Ascending aorta (tissue), 2 donors: ENCODE measurements at regions not wholly inside any gene's neighbourhood (a gene's known extent, or its start where the extent isn't known, plus 50 kb on each side); places are given as distances from the start of the nearest gene placed in this dataset.

Experiments used
- DNase-seq, 2 donors: peaks; one replicate each; pipeline ENCODE4 v3.0.0-alpha.2; 2019; ENCODE audit warnings: low spot score in 2 of 2
- H3K27ac ChIP-seq, 2 donors: fragments of 200-600 bp; sonication (generic); one replicate each; pipeline ENCODE4 v1.5.1; 2016 to 2017; ENCODE audit warnings: mild to moderate bottlenecking in 1 of 2
- H3K27me3 ChIP-seq: fragments of 200-600 bp; sonication (generic); one replicate; pipeline ENCODE4 v1.5.1; 2017
- H3K36me3 ChIP-seq, 2 donors: fragments of 200-600 bp; sonication (generic); one replicate each; pipeline ENCODE4 v1.5.1; 2016
- H3K4me1 ChIP-seq, 2 donors: fragments of 200-600 bp; sonication (generic); one replicate each; pipeline ENCODE4 v1.5.1; 2016 to 2017; ENCODE audit warnings: mild to moderate bottlenecking in 1 of 2
- H3K4me3 ChIP-seq, 2 donors: fragments of 200-600 bp; sonication (generic); one replicate each; pipeline ENCODE4 v1.5.1; 2016 to 2017; ENCODE audit warnings: mild to moderate bottlenecking in 1 of 2
- H3K9me3 ChIP-seq, 2 donors: fragments of 200-600 bp; sonication (generic); one replicate each; pipeline ENCODE4 v1.5.1; 2016
- CTCF ChIP-seq, 3 experiments: fragments of 200-600 bp in 2 of 3; fragments of 450-650 bp in 1 of 3; sonication (generic) in 2 of 3; IDR thresholded peaks; one replicate each; pipeline ENCODE4 v1.5.1; 2016 to 2019; ENCODE audit warnings: antibody characterized with exemption in 3 of 3, mild to moderate bottlenecking in 1 of 3, moderate library complexity in 1 of 3
- intact Hi-C: fragments of 100-400 bp; cut with DNase I; formaldehyde crosslinking; loops from one replicate; pipeline ENCODE4 v1.15.1; 2023

GRCh38 chr2:150542172-150542571, 54.7 kb upstream of the RND3 start:
- intact Hi-C loops: no loop called here
- Histone ChIP-seq H3K27me3 (no peaks in the 10 kb centered on the region), H3K4me1 (no peaks in the 10 kb centered on the region), H3K36me3 (no peaks in the 10 kb centered on the region), H3K27ac (no peak overlapping the region), H3K4me3 (no peak overlapping the region), H3K9me3 (no peaks in the 10 kb centered on the region)
- TF ChIP-seq CTCF (IDR thresholded peaks at IDR 0.05): no peak
- no peak for DNase-seq

DNA sequence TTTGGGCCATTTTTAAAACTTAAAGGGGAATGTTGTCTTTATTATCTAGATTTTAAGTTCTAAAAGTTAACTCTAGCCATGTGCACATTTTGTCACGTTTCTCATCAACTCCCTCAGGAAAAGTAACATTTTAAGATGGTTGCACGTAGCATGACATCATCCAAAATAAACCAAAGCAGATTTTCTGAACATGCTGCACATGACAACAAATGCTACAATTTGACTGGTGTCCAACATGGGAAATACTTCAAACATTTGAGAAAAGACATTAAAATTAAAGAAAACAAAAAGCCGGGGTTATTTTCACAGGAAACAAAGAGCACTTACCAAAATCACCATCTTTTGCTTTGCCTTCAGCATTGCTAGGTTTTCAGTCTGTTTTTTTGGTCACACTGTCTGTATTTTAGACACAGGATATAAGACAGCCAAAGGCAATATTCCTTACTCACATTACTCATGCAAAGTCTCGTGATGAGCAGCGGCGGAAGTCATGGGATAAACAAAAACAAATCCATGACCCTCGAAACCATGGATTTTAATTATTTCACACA, 51.3 kb upstream of the RND3 start:
- Histone ChIP-seq H3K4me1 (no peaks in the 10 kb centered on the region), H3K36me3 (no peaks in the 10 kb centered on the region), H3K27me3 (no peaks in the 10 kb centered on the region), H3K27ac (no peak overlapping the region), H3K4me3 (no peak overlapping the region), H3K9me3 (no peaks in the 10 kb centered on the region)
- DNase-seq: no peak
- intact Hi-C loops: no loop called here
- no peak for TF ChIP-seq CTCF (IDR thresholded peaks at IDR 0.05)
